WTC11 (cell line): ENCODE measurements at regions not wholly inside any gene's neighbourhood (a gene's known extent, or its start where the extent isn't known, plus 50 kb on each side); places are given as distances from the start of the nearest gene placed in this dataset.
"Not testable (repeated sequence)": the region's sequence is repeated elsewhere in the genome, so short reads cannot be mapped to it uniquely, and the experiment has no call there.

ENCODE experiments used
- ESRRA ChIP-seq: sonication (generic); formaldehyde crosslinking; IDR thresholded peaks from 2 replicates; pipeline ENCODE4 v1.8.1; 2022; ENCODE audit warnings: mild to moderate bottlenecking, missing genetic modification reagents, borderline replicate concordance
- OVOL2 ChIP-seq: fragments of 250-450 bp; sonication (Bioruptor Pico); IDR thresholded peaks from 2 replicates; pipeline ENCODE4 v1.9.0; 2021; ENCODE audit warnings: mild to moderate bottlenecking, borderline replicate concordance
- SMAD3 ChIP-seq: sonication (generic); formaldehyde crosslinking; IDR thresholded peaks from 2 replicates; pipeline ENCODE4 v1.8.0; 2022; ENCODE audit warnings: missing genetic modification reagents, mild to moderate bottlenecking, borderline replicate concordance
- ZNF416 ChIP-seq: fragments of 250-450 bp; sonication (Bioruptor Pico); IDR thresholded peaks from 2 replicates; pipeline ENCODE4 v1.9.0; 2021; ENCODE audit warnings: mild to moderate bottlenecking, inconsistent platforms
- TF ChIP-seq, protein P1 (sequence below): fragments of 200-600 bp; IDR thresholded peaks from 2 replicates; pipeline ENCODE4 v1.8.0; 2022; ENCODE audit warnings: antibody characterized with exemption
- TF ChIP-seq, protein P2 (sequence below): sonication (generic); formaldehyde crosslinking; IDR thresholded peaks from 2 replicates; pipeline ENCODE4 v1.8.1; 2022; ENCODE audit warnings: low read depth, missing genetic modification reagents, borderline replicate concordance
- TF ChIP-seq, protein P3 (sequence below): sonication (generic); formaldehyde crosslinking; IDR thresholded peaks from 2 replicates; pipeline ENCODE4 v1.8.0; 2022; ENCODE audit warnings: mild to moderate bottlenecking, missing genetic modification reagents
- TF ChIP-seq, protein P4 (sequence below): fragments of 250-450 bp; sonication (Bioruptor Pico); IDR thresholded peaks from 2 replicates; pipeline ENCODE4 v1.9.0; 2021; ENCODE audit warnings: mild to moderate bottlenecking
- TF ChIP-seq, protein P5 (sequence below): sonication (generic); formaldehyde crosslinking; IDR thresholded peaks from 2 replicates; pipeline ENCODE4 v1.8.1; 2023; ENCODE audit warnings: mild to moderate bottlenecking, missing genetic modification reagents, moderate library complexity
- TF ChIP-seq, protein P6 (sequence below): sonication (generic); formaldehyde crosslinking; IDR thresholded peaks from 2 replicates; pipeline ENCODE4 v1.8.1; 2023; ENCODE audit warnings: mild to moderate bottlenecking, missing genetic modification reagents

DNA sequence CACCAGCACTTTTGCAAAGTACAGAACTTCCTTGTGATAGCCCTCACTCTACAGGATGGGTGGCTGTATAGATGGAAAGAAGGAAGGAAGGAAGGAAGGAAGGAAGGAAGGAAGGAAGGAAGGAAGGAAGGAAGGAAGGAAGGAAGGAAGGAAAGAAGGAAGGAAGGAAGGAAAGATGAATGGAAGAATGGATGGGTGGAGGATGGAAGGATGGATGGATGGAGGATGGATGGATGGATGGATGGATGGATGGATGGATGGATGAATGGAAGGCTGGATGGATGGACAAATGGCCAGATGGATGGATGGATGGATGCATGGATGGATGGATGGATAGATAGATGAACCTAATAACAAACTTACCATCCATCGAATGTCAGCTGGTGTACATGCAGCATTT, 256.9 kb downstream of the ANKRD60 start:
- TF ChIP-seq, protein P1, sequence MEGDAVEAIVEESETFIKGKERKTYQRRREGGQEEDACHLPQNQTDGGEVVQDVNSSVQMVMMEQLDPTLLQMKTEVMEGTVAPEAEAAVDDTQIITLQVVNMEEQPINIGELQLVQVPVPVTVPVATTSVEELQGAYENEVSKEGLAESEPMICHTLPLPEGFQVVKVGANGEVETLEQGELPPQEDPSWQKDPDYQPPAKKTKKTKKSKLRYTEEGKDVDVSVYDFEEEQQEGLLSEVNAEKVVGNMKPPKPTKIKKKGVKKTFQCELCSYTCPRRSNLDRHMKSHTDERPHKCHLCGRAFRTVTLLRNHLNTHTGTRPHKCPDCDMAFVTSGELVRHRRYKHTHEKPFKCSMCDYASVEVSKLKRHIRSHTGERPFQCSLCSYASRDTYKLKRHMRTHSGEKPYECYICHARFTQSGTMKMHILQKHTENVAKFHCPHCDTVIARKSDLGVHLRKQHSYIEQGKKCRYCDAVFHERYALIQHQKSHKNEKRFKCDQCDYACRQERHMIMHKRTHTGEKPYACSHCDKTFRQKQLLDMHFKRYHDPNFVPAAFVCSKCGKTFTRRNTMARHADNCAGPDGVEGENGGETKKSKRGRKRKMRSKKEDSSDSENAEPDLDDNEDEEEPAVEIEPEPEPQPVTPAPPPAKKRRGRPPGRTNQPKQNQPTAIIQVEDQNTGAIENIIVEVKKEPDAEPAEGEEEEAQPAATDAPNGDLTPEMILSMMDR, result not testable (repeated sequence)
- not testable (repeated sequence) for TF ChIP-seq ZNF416; SMAD3; ESRRA (CRISPR knock-in tag); OVOL2 (CRISPR knock-in tag)
- TF ChIP-seq, protein P2, sequence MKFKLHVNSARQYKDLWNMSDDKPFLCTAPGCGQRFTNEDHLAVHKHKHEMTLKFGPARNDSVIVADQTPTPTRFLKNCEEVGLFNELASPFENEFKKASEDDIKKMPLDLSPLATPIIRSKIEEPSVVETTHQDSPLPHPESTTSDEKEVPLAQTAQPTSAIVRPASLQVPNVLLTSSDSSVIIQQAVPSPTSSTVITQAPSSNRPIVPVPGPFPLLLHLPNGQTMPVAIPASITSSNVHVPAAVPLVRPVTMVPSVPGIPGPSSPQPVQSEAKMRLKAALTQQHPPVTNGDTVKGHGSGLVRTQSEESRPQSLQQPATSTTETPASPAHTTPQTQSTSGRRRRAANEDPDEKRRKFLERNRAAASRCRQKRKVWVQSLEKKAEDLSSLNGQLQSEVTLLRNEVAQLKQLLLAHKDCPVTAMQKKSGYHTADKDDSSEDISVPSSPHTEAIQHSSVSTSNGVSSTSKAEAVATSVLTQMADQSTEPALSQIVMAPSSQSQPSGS, result not testable (repeated sequence)
- TF ChIP-seq, protein P3, sequence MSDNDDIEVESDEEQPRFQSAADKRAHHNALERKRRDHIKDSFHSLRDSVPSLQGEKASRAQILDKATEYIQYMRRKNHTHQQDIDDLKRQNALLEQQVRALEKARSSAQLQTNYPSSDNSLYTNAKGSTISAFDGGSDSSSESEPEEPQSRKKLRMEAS (CRISPR knock-in tag), result not testable (repeated sequence)
- TF ChIP-seq, protein P4, sequence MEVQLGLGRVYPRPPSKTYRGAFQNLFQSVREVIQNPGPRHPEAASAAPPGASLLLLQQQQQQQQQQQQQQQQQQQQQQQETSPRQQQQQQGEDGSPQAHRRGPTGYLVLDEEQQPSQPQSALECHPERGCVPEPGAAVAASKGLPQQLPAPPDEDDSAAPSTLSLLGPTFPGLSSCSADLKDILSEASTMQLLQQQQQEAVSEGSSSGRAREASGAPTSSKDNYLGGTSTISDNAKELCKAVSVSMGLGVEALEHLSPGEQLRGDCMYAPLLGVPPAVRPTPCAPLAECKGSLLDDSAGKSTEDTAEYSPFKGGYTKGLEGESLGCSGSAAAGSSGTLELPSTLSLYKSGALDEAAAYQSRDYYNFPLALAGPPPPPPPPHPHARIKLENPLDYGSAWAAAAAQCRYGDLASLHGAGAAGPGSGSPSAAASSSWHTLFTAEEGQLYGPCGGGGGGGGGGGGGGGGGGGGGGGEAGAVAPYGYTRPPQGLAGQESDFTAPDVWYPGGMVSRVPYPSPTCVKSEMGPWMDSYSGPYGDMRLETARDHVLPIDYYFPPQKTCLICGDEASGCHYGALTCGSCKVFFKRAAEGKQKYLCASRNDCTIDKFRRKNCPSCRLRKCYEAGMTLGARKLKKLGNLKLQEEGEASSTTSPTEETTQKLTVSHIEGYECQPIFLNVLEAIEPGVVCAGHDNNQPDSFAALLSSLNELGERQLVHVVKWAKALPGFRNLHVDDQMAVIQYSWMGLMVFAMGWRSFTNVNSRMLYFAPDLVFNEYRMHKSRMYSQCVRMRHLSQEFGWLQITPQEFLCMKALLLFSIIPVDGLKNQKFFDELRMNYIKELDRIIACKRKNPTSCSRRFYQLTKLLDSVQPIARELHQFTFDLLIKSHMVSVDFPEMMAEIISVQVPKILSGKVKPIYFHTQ, result not testable (repeated sequence)
- TF ChIP-seq, protein P5, sequence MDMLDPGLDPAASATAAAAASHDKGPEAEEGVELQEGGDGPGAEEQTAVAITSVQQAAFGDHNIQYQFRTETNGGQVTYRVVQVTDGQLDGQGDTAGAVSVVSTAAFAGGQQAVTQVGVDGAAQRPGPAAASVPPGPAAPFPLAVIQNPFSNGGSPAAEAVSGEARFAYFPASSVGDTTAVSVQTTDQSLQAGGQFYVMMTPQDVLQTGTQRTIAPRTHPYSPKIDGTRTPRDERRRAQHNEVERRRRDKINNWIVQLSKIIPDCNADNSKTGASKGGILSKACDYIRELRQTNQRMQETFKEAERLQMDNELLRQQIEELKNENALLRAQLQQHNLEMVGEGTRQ (CRISPR knock-in tag), result not testable (repeated sequence)
- TF ChIP-seq, protein P6, sequence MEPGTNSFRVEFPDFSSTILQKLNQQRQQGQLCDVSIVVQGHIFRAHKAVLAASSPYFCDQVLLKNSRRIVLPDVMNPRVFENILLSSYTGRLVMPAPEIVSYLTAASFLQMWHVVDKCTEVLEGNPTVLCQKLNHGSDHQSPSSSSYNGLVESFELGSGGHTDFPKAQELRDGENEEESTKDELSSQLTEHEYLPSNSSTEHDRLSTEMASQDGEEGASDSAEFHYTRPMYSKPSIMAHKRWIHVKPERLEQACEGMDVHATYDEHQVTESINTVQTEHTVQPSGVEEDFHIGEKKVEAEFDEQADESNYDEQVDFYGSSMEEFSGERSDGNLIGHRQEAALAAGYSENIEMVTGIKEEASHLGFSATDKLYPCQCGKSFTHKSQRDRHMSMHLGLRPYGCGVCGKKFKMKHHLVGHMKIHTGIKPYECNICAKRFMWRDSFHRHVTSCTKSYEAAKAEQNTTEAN (CRISPR knock-in tag), result not testable (repeated sequence)
